ENCODE measurements at regions not wholly inside any gene's neighbourhood (a gene's known extent, or its start where the extent isn't known, plus 50 kb on each side); places are given as distances from the start of the nearest gene placed in this dataset.
"Not testable (repeated sequence)": the region's sequence is repeated elsewhere in the genome, so short reads cannot be mapped to it uniquely, and the experiment has no call there.

DNA sequence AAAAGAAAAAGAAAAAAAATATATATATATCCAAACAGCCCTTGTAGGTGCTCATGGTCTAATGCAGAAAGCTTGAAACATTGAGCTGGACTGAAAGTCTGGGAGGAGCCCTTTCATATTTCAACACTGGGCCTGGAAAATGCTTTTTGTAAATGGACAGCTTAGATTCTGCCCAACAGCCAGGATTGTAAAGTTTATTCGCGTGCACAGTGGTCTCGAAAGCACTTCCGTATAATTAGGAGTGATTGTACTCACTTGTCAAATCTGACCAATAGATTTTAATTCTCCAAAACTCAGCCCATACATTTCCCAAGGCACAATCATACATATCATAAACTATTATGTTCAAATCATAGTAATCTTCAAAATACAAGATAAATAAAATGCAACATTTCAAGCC lies 260.1 kb downstream of the COL4A1 start:
- peak overlapping the region; percentile 61 to 79 (median 77) for H3K27ac ChIP-seq
- WGBS, 2 donors = 68 to 75% methylated on average over 4 of the region's 4 CpGs

DNA sequence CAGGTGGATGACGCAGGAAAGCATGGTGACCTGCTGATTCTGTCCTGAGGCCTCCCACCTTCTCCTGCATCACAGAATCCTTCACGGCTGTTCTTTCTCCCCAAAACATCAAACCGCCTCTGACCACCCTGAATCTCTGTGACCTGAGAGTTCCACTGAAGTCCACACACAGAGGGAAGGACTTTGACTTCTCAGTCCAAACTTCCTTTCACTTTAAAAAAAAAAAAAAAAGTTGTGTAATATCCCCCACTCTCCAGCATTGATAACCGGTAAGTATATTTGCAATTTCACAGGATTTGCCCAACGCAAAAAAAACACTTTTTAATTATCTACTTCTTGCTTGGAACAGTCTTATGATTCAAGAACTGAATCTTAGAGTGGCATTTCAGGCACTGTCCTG lies 259.5 kb upstream of the IRS2 start:
- H3K27me3 ChIP-seq = no peaks in the 10 kb centered on the region
- H3K4me3 ChIP-seq (replicated peaks in 1 of 3) = no peak overlapping the region
- DNase-seq = no peak
- intact Hi-C loops (cut with DNase I) = no loop called here
- H3K36me3 ChIP-seq = no peaks in the 10 kb centered on the region
- WGBS, 2 donors = 86 to 94% methylated on average over 5 of the region's 5 CpGs
- H3K27ac ChIP-seq = peak overlapping the region; percentile 61 to 79 (median 77)
- H3K4me1 ChIP-seq = peaks cover 28 to 45% of the 10 kb centered on the region in 2 donors
- TF ChIP-seq CTCF (IDR thresholded peaks at IDR 0.05) (no peak), POLR2A (IDR thresholded peaks at IDR 0.05) (no peak)
- H3K9me3 ChIP-seq = no peaks in the 10 kb centered on the region

More for the DNA sequence above, 260.1 kb downstream of the COL4A1 start:
- TF ChIP-seq POLR2A (IDR thresholded peaks at IDR 0.05) = no peak
- TF ChIP-seq CTCF (IDR thresholded peaks at IDR 0.05) = no peak
- Histone ChIP-seq H3K4me3 (replicated peaks in 1 of 3) (no peak overlapping the region), H3K27me3 (no peaks in the 10 kb centered on the region), H3K9me3 (no peaks in the 10 kb centered on the region), H3K4me1 (peaks cover 28 to 45% of the 10 kb centered on the region in 2 donors), H3K36me3 (no peaks in the 10 kb centered on the region)
- DNase-seq = no peak
- intact Hi-C loops (cut with DNase I) = no loop called here

- WGBS, 2 donors = 69 to 93% methylated on average over 10 of the region's 10 CpGs
- H3K9me3 ChIP-seq = no peaks in the 10 kb centered on the region
- H3K27ac ChIP-seq = no peak overlapping the region
- H3K4me3 ChIP-seq (replicated peaks in 1 of 3) = no peak overlapping the region
- H3K36me3 ChIP-seq = no peaks in the 10 kb centered on the region
- intact Hi-C loops (cut with DNase I) = no loop called here
- TF ChIP-seq CTCF (IDR thresholded peaks at IDR 0.05) = no peak
- TF ChIP-seq POLR2A (IDR thresholded peaks at IDR 0.05) = no peak
- H3K27me3 ChIP-seq = no peaks in the 10 kb centered on the region
- peak in 1 of 2 donors; percentile 51 for DNase-seq
- H3K4me1 ChIP-seq = peaks cover 28 to 45% of the 10 kb centered on the region in 2 donors
Observed at GRCh38 chr13:110045202-110045601, 258.8 kb upstream of the IRS2 start.

GRCh38 chr13:110044551-110045111 lies 258.2 kb upstream of the IRS2 start:
- no peak overlapping the region for H3K27ac ChIP-seq
- DNase-seq = no peak
- H3K27me3 ChIP-seq = no peaks in the 10 kb centered on the region
- peaks cover 28 to 45% of the 10 kb centered on the region in 2 donors for H3K4me1 ChIP-seq
- intact Hi-C loops (cut with DNase I) = no loop called here
- H3K9me3 ChIP-seq = no peaks in the 10 kb centered on the region
- H3K36me3 ChIP-seq = no peaks in the 10 kb centered on the region
- TF ChIP-seq CTCF (IDR thresholded peaks at IDR 0.05) (no peak), POLR2A (IDR thresholded peaks at IDR 0.05) (no peak)
- WGBS, 2 donors = 57% methylated on average over 15 of the region's 15 CpGs
- no peak overlapping the region for H3K4me3 ChIP-seq (replicated peaks in 1 of 3)

GRCh38 chr13:110042253-110042950 lies 256.0 kb upstream of the IRS2 start:
- Histone ChIP-seq H3K9me3 (no peaks in the 10 kb centered on the region), H3K27ac (no peak overlapping the region), H3K4me3 (replicated peaks in 1 of 3) (no peak overlapping the region), H3K4me1 (peaks cover 22 to 37% of the 10 kb centered on the region in 2 donors), H3K36me3 (no peaks in the 10 kb centered on the region), H3K27me3 (no peaks in the 10 kb centered on the region)
- DNase-seq = peak; percentile 50 to 52
- WGBS, 2 donors = 44 to 46% methylated on average over 9 to 14 of the region's 14 CpGs
- TF ChIP-seq POLR2A (IDR thresholded peaks at IDR 0.05) = no peak
- no peak for TF ChIP-seq CTCF (IDR thresholded peaks at IDR 0.05)
- intact Hi-C loops (cut with DNase I) = no loop called here

DNA sequence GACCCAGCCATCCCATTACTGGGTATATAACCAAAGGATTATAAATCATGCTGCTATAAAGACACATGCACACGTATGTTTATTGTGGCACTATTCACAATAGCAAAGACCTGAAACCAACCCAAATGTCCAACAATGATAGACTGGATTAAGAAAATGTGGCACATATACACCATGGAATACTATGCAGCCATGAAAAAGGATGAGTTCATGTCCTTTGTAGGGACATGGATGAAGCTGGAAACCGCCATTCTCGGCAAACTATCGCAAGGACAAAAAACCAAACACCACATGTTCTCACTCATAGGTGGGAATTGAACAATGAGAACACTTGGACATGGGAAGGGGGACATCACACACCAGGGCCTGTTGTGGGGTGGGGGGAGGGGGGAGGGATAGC lies 255.3 kb upstream of the IRS2 start:
- H3K27me3 ChIP-seq; DNase-seq; H3K27ac ChIP-seq; H3K9me3 ChIP-seq; H3K36me3 ChIP-seq; H3K4me3 ChIP-seq (replicated peaks in 1 of 3); intact Hi-C loops (cut with DNase I): not testable (repeated sequence)
- peaks cover 15 to 31% of the 10 kb centered on the region in 2 donors for H3K4me1 ChIP-seq
- 87 to 99% methylated on average over 4 of the region's 4 CpGs for WGBS, 2 donors

Measured in thyroid gland (tissue), 4 donors.